Neural progenitor cell (in vitro differentiated cells): ENCODE measurements at regions not wholly inside any gene's neighbourhood (a gene's known extent, or its start where the extent isn't known, plus 50 kb on each side); places are given as distances from the start of the nearest gene placed in this dataset.

Experiments
- EZH2 ChIP-seq: fragments of 200-600 bp; sonication (generic); IDR thresholded peaks from 2 replicates; pipeline ENCODE4 v1.6.1; 2017; ENCODE audit warnings: antibody characterized with exemption, mild to moderate bottlenecking, moderate library complexity
- EZH2phosphoT487 ChIP-seq: fragments of 200-600 bp; sonication (generic); IDR thresholded peaks from 2 replicates; pipeline ENCODE4 v1.6.1; 2017; ENCODE audit warnings: antibody characterized with exemption
- TF ChIP-seq, protein P1 (sequence below): fragments of 200-600 bp; sonication (generic); IDR thresholded peaks from 2 replicates; pipeline ENCODE4 v1.5.1; 2017; ENCODE audit warnings: antibody characterized with exemption, mild to moderate bottlenecking

DNA sequence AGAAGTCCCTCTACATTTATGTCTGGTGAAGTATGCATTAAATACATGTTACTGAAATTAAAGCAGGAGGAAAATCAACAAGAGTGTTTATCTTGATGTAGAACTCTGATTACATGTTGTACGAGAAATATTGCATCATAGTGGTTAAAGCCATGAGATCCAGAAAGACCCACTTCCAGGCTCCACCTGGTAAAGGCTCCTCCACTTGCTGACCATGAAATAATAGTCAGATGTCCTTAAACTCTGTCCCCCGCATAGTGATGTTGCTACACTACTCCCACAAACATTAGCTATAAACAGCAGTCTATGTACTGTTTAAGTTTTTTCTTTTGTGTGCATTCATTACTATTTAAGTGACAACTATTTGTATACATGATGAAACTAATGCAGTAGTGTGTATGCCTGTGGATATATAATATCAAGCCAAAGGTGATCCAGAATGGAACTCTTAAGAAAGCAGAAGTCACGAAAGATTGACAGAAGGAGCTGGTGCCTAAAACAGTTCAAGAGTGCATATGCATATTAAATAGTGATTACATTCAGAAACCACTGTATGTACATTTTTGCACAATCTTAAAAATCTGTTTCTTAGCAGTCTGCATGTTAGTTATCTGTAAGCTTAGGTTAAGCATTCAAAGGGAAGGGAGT is 264.4 kb upstream of the KCNMB2 start:
- TF ChIP-seq EZH2 (no peak), EZH2phosphoT487 (no peak)
- TF ChIP-seq, protein P1, sequence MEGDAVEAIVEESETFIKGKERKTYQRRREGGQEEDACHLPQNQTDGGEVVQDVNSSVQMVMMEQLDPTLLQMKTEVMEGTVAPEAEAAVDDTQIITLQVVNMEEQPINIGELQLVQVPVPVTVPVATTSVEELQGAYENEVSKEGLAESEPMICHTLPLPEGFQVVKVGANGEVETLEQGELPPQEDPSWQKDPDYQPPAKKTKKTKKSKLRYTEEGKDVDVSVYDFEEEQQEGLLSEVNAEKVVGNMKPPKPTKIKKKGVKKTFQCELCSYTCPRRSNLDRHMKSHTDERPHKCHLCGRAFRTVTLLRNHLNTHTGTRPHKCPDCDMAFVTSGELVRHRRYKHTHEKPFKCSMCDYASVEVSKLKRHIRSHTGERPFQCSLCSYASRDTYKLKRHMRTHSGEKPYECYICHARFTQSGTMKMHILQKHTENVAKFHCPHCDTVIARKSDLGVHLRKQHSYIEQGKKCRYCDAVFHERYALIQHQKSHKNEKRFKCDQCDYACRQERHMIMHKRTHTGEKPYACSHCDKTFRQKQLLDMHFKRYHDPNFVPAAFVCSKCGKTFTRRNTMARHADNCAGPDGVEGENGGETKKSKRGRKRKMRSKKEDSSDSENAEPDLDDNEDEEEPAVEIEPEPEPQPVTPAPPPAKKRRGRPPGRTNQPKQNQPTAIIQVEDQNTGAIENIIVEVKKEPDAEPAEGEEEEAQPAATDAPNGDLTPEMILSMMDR: no peak
